Activated CD4-positive, CD25-positive, alpha-beta regulatory T cell treated with anti-CD3 and anti-CD28 coated beads, Interleukin-2, amount 50 U/mL, for 24 hours (primary cell): ENCODE measurements at regions not wholly inside any gene's neighbourhood (a gene's known extent, or its start where the extent isn't known, plus 50 kb on each side); places are given as distances from the start of the nearest gene placed in this dataset.
"Not testable (repeated sequence)": the region's sequence is repeated elsewhere in the genome, so short reads cannot be mapped to it uniquely, and the experiment has no call there.

Source experiments
- ATAC-seq, 2 donors: fragments of 150-1000 bp; cut with Tn5 transposase; one replicate each; pipeline ENCODE4 v1.10.0; 2021; ENCODE audit warnings: mild to moderate bottlenecking in 1 of 2, moderate library complexity in 1 of 2

- not testable (repeated sequence) for ATAC-seq
Observed at GRCh38 chr4:189653130-189653653, 287.5 kb upstream of the FRG1 start.

GRCh38 chr4:189653983-189654382 is 286.7 kb upstream of the FRG1 start:
- ATAC-seq: not testable (repeated sequence)

GRCh38 chr4:189654396-189654795 is 286.3 kb upstream of the FRG1 start:
- ATAC-seq: not testable (repeated sequence)

- ATAC-seq: not testable (repeated sequence)
Observed at GRCh38 chr4:189655817-189656216, 284.9 kb upstream of the FRG1 start.

- ATAC-seq: no peak
Observed at GRCh38 chr4:189656641-189657040, 284.0 kb upstream of the FRG1 start.

- not testable (repeated sequence) for ATAC-seq
Observed at GRCh38 chr4:189658259-189658658, 282.4 kb upstream of the FRG1 start.

- not testable (repeated sequence) for ATAC-seq
Observed at GRCh38 chr4:189658831-189659230, 281.8 kb upstream of the FRG1 start.

GRCh38 chr4:189659287-189659686 is 281.4 kb upstream of the FRG1 start:
- no peak for ATAC-seq

GRCh38 chr4:189660722-189661360 is 279.8 kb upstream of the FRG1 start:
- no peak for ATAC-seq

- ATAC-seq: no peak
Observed at GRCh38 chr4:189664693-189665250, 275.9 kb upstream of the FRG1 start.

- not testable (repeated sequence) for ATAC-seq
Observed at GRCh38 chr4:189665712-189666305, 274.9 kb upstream of the FRG1 start.

GRCh38 chr4:189667386-189667785 is 273.3 kb upstream of the FRG1 start:
- ATAC-seq: not testable (repeated sequence)

- not testable (repeated sequence) for ATAC-seq
Observed at GRCh38 chr4:189697675-189698245, 242.9 kb upstream of the FRG1 start.

- not testable (repeated sequence) for ATAC-seq
Observed at GRCh38 chr4:189703000-189703399, 237.7 kb upstream of the FRG1 start.

- not testable (repeated sequence) for ATAC-seq
Observed at GRCh38 chr4:189706821-189707220, 233.9 kb upstream of the FRG1 start.

- ATAC-seq: not testable (repeated sequence)
Observed at GRCh38 chr4:189707227-189707626, 233.4 kb upstream of the FRG1 start.

- ATAC-seq: not testable (repeated sequence)
Observed at GRCh38 chr4:189711956-189712355, 228.7 kb upstream of the FRG1 start.

GRCh38 chr4:189721016-189721993 is 219.4 kb upstream of the FRG1 start:
- ATAC-seq: not testable (repeated sequence)

- ATAC-seq: not testable (repeated sequence)
Observed at GRCh38 chr4:189722324-189723003, 218.2 kb upstream of the FRG1 start.

GRCh38 chr4:189727982-189728638 is 212.6 kb upstream of the FRG1 start:
- not testable (repeated sequence) for ATAC-seq

- ATAC-seq: not testable (repeated sequence)
Observed at GRCh38 chr4:189731989-189732388, 208.7 kb upstream of the FRG1 start.
